GM19455 (cell line): ENCODE measurements at regions not wholly inside any gene's neighbourhood (a gene's known extent, or its start where the extent isn't known, plus 50 kb on each side); places are given as distances from the start of the nearest gene placed in this dataset.
"Not testable (repeated sequence)": the region's sequence is repeated elsewhere in the genome, so short reads cannot be mapped to it uniquely, and the experiment has no call there.

ENCODE experiments used
- ATAC-seq: cut with Tn5 transposase; IDR thresholded peaks from one replicate; pipeline ENCODE4 v1.9.1; 2021; ENCODE audit not compliant: unreplicated experiment

DNA sequence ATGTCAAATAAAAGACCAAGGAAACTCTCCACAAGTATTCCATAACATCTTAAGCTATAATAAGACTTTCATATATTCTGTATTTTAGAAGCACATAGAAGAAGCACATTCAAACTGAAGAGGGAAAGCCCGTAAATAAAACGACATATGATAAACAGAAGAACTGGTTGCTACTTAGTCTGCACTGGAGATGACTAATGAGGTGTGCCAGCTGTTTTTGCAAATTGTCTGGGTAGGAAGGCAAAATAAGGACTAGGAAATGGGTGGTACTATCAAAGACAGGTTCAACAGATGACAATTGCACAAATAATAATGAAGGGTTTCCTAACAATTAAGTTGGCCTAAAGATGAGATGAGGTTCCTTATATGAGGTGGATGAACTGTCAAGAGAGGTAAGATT is 593.2 kb upstream of the CCDC179 start:
- no peak for ATAC-seq

DNA sequence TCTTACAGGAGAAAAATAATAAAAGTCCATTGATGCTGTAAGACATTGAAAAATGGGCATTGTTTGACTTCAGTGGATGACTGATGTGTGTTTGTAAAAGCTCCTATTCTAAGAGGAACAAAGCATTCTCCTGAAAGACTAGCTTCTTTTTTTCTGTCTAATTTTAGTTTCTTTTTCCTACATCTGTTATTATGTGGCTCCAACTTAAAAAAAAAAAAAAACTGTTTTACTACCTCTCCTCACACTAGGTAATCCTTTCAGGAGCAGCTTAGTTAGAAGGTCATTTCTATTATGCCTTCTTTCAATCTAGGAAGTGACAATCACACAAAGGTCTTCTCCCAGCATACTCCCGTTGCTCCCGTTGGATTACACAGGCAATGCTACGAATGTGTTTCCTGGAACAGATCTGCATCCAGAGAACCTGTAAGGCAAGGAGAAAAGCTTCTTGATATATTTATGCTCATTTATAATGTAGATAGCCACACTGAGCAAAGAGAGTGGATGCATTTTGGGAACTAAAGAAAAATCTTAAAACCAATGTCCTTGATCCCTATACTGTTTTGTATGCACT is 595.1 kb upstream of the CCDC179 start:
- ATAC-seq = no peak

DNA sequence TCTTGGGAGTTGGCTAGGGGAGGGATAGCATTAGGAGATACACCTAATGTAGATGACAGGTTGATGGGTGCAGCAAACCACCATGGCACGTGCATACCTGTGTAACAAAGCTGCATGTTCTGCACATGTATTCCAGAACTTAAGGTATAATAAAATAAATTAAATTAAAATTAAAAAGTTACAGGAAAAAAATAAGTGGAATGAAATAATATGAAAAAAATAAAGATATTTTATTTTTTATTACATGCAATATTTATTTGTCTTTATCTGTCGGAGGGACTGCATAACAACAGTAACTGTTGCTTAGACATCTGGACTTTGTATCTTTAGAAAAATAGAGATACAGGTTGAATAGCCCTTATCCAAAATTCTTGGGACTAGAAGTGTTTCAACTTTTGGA is 597.4 kb upstream of the CCDC179 start:
- no peak for ATAC-seq

DNA sequence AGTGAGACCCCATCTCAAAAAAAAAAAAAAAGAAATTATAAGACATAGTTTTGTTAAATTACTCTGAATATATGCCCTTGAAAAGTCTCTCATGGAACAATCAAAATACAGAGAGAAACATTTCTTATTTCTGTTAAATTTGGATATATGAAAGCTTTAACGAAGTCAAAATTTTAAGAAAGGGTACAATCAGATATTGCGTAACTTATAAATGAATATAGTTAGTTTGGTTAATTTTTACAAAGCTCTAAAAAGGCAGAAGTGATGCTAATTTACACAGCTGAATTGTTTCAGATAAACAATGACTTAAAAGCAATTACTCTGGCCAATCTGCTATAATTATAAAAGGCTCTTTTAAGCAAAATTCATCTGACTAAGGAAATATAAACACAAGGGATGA is 611.6 kb upstream of the CCDC179 start:
- no peak for ATAC-seq

DNA sequence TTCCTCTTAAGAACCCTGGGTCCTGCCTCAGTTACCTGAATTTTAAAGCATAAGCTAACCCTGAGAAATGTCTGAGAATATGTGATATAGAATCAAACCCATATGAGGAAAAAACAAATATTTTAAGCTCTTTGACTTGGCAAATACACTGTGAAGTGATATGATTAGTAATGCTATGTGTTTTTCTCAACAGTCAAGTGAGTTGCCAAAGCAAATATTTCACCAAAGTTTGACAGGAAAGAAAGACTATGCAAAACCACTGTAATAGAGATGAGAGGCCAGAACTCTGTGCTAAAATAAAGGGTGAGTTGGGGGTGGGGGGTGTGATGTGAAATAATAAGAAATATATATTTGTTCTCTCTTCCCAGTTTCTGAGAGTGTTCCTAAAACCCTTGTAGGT is 613.5 kb upstream of the CCDC179 start:
- ATAC-seq = no peak

DNA sequence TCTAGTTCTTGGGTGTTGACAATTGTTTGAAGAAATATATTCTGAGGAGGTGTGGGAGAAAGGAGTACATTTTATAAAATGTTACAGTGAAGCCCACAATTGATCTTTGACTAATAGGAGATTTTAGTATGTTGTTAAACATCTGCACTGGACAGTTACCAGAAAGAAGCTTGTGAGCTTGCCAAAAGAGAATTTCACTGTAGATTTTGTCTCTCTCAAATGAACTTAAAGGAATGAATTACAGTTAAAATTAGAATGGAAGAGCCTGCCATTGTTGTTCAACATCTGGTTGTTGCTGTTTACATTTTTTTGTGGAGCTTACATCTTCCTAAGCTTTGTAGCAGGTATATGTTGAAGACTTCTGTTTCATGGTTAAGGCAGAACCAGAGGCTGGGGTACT is 620.5 kb upstream of the CCDC179 start:
- no peak for ATAC-seq

DNA sequence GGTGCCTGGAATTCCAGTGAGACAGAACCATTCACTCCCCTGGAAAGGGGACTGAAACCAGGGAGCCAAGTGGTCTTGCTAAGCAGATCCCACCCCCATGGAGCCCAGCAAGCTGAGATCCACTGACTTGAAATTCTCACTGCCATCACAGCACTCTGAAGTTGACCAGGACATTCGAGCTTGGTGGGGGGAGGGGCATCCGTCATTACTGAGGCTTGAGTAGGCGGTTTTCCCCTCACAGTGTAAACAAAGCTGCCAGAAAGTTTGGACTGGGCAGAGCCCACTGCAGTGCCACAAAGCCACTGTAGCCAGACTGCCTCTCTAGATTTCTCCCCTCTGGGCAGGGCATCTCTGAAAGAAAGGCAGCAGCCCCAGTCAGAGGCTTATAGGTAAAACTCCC is 623.9 kb upstream of the CCDC179 start:
- not testable (repeated sequence) for ATAC-seq

DNA sequence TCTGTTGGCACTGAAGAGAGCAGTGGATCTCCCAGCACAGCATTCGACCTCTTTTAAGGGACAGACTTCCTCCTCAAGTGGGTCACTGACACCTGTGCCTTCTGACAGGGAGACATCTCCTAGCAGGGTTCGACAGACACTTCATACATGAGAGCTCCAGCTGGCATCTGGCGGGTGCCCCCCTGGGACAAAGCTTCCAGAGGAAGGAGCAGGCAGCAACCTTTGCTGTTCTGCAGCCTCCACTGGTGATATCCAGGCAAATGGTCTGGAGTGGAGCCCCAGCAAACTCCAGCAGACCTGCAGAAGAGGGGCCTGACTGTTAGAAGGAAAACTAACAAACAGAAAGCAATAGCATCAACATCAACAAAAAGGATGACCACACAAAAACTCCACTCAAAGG is 624.3 kb upstream of the CCDC179 start:
- ATAC-seq = not testable (repeated sequence)

DNA sequence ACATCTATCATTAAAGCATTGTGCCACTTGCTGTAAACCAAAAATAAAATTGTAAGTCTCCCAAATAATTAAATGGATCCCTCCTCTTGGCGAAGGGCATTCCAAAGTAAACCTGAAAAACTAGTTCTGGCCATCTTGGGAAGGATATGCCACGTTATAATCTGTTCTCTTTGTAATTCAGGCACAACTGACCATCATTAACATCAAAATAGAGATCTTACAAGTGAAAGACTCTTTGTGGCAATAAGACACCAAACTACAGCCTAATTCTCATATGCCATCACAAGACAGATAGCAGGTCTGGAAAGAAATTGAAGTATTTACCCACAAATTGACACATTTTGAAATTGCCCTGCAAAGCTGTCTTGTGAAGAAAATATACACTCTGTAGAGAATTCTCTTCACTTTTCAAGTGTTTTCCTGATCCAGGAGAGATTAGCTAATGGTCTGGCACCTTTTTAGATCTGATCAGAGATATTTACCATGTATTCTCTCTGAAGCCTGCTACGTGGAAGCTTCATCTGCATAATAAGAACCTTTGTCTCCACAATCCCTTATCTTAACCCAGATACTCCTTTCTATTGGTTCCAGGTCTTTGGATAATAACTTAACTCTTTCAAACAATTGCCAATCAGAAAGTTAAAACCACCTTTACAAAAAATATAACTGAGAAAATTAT is 630.4 kb upstream of the CCDC179 start:
- ATAC-seq = no peak

DNA sequence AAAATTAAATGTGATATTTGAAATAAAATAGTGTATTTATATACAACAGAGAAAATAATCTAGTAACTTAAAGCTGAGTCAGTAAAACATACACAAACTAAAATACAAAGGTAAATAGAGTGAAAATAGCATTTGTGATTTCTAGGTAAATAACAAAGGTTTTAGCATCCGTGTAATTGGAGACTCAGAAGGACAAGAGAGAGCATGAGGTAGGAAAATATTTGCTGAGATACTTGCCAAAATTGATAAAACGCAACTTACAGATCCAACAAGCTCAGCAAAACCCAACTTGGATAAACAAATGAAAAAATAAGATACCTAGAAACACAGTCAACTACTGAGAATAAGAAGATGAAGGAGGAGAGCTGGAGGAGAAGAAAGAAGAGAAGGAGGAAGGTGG is 634.7 kb upstream of the CCDC179 start:
- ATAC-seq = no peak

DNA sequence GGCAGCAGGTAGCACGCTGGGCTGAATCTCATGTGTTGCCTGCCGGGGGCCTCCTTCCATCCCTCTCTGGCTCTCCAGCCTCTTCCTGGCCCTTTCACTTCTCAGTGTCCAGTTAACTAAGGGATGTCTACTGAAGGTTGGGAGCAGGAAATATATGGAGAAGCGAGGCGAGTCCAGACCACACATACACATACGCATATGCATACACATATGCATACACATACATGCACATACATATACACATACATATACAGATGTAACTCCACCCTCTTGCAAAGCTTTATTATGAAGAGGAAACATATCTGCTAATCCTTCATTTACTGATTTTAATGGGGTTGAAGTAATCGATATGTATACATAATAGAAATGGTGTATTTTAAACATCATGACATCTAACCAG is 636.1 kb upstream of the CCDC179 start:
- ATAC-seq = no peak

DNA sequence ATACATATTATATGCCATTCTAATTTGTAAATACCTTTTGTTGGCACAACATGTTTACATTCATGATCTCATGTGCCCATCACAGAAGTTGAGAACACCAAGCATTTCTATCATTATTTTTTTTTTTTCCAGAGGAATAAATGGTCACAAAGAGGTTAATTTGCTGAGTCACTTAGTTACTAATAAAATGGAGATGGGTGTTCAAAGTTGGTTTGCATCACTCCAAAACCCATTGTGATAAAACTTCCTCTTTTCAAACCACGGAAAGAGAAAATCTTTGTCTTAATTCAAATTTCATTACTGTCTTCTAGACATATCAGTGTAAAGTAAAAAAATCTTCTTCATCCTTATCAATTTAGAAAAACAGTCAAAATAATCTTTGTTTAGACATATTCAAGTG is 636.8 kb upstream of the CCDC179 start:
- ATAC-seq = no peak

DNA sequence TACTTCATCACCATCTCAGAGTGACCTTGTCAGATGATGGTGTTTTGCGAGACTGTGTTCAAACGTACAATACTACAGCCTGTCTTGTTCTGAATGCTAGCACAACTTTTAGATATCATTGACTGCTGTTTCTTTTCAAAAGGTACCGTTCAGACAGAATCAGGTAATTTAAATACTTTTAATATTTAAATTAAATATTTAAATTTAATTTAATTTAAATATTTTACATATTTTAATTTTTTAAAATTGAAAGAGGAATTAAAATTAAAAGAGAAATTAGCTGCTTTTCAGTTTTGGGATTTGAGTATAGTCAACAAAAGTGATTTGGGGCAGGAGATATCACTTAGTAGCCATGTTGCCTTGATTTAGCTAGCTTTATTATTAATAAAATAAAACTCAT is 642.1 kb upstream of the CCDC179 start:
- ATAC-seq = no peak

DNA sequence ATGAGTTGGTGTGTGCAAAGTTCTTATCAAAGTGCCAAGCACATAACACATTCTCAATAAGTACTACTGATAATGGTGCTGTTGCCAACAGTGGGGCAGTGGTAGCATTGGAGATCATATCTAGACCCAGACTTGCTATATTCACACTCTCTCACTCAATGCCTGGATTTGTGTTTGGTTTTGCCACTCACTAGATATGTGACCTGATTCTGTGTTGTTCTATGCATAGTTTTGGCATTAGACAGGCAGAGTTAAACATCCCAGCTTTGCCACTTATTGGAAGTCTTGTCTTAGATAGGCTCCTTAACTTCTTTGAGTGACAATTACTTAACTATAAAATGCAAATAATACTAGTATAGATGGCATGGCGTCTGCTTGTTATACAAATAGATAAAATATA is 642.6 kb upstream of the CCDC179 start:
- ATAC-seq = no peak

DNA sequence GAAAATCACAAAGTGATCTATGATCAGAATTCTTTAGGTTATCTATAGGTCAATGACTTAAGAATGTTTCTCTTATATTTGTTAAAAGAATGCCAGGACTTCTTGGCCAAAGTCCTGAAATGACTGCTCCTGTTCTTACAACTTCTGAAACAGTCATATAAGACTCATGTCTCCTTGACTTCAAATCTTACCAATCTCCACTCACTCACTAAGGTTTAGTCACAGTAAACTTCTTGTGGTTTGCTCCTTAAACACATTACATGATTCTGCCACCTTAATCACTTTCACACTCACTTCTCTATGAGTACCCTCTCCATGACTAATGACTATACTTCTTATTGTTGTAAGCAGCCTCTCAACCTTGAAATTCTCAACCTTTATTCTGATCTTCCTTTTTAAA is 648.7 kb upstream of the CCDC179 start:
- no peak for ATAC-seq

DNA sequence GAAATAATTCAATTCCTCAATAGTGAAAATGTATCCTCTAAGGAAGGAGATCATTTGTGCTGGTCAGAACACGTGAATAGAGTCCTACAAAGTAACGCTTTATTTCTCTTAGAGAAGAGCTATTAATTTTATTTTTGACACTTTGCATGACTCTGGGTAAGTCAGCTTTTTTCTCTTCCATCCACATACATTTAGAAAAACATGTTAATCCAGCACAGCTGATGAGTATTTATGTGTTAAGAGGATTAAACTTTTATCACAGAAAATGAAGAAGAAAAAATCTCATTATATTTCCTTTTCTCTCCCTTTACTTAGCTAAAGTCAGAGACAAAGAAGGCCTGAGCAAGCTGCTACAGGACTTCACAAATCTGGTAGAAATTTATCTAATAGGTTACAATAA is 649.5 kb upstream of the CCDC179 start:
- ATAC-seq = no peak

DNA sequence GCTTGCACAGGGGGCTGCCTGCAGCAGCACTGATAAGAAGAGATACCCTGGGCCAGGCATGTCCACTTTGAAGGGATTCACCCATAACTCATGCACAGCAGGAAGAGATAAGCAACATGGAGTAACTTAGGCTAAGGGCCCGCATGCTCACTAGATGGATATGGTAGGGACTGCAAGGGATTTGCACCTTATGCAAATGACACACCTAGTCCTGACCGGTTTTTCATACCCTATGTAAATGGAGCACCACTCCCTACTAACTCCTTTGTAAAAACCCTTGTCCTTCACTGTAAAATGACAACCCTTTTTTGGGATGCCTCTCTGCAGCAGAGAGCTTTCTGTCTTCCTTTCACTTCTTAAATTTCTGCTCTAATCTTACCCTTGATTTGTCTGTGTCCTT is 658.9 kb upstream of the CCDC179 start:
- ATAC-seq = no peak

DNA sequence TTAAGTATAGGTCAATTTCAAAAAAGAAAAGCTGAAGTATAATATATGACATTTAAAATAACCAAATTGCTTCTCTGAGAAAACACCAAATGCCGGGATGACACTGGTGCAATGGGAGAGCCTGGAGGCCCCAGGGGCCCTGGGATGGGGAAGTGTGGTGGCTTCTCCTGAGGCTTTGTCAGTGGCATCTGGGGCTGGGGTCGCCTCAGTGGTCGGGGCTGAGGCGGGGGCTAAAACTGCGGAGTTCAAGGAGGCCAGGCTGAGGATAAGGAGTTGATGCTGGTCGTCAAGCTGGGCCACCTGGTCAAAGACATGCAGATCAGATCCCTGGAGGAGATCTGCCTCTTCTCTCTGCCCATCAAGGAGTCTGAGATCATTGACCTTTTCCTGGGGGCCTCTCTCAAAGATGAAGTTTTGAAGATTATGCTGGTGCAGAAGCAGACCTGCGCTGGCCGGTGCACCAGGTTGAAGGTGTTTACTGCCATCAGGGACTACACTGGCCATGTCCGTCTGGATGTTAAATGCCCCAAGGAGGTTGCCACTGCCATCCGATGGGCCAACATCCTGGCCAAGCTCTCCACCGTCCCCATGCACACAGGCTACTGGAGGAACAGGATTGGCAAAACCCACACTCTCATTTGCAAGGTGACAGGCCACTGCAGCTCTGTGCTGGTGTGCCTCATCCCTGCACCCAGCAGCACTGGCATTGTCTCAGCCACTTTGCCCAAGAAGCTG is 660.1 kb upstream of the CCDC179 start:
- no peak for ATAC-seq

DNA sequence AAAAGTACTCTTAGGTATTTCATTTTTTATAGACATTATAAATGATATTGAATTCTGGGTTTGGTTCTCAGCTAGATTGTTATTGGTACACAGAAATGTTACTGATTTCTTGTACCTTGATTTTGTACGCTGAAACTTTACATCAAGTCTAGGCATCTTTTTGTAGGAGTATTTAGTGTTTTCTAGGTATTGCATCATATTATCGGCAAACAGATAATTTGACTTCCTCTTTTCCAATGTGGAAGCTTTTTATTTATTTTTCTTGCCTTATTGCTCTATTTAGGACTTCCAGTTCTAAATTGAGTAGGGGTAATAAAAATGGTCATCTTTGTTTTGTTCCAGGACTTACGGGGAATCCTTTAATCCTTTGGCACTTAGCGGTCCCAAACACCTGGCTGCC is 676.6 kb upstream of the CCDC179 start:
- no peak for ATAC-seq

DNA sequence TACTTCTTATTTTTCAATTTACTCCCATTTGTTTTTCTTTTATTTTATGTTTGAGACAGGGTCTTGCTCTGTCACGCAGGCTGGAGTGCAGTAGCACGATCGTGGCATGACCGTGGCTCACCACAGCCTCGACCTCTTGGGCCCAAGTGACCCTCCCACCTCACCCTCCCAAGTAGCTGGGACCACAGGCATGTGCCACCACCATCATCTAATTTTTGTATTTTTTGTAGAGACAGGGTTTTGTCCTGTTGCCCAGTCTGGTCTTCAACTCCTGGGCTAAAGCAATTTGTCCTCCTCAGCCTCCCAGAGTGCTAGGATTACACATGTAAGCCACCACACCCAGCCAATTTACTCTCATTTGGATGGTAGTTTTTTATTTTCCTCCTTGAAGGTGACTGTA is 679.3 kb upstream of the CCDC179 start:
- no peak for ATAC-seq

DNA sequence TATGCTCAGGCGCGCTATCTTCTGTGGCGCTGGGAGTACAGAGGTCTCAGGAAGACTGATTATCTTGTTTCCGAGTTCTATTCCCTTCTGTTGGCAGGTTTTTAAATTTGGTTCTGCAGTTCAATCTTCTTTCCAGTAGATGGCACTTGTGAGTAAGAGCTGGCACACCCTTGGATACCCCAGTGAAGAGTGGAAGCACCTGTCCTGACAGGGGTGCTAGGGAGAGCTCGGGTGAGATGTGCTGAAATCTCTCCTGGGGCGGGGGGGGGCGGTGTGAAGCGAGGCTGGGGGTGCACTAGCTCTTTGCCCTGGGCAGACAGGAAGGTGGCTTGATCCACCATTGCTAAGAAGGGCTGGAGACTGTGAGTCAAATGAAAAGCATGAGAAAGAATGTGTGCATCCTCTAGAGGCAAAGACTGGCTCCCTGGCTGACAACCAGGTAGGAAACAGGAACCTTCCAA is 679.9 kb upstream of the CCDC179 start:
- peak; percentile 91 for ATAC-seq

DNA sequence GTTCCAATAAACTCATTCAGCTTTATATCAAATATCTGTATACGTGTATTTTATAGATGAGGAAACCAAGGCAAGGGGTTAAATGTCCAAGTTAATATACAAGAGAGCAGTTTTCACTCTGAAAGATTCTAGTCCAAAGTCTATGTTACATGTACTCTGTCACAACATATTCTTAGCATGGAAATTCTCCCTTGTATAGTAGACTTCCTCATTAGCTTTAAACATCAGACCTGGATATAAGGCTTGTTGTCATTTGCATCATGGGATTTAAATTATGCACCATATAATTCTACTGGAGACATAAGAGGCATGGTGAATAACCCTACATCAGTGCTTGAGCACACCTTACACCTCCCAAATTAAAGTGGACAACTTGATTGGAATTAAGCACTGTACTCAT is 681.9 kb upstream of the CCDC179 start:
- ATAC-seq = no peak
